ENCODE measurements at regions not wholly inside any gene's neighbourhood (a gene's known extent, or its start where the extent isn't known, plus 50 kb on each side); places are given as distances from the start of the nearest gene placed in this dataset.

DNA sequence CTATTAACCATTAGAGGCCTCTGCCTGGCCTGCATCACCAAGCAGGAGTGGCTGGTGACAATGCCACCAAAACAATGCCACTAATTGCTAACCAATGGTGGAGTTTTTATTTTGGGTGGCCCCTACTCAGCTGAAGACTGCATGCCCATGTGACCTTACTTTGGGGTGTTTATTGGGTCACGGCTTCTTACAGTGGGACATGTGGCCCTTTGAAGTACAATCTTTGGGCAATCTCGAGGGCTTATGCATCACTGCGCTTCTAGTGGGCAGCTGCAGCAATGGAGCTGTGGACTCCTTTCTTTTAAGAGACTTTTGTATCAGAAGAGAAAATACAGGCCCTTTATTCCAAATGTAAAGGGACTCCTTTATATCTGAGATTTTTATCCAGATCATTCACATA is 85.7 kb downstream of the IGLL5 start:
- TF ChIP-seq CTCF (IDR thresholded peaks at IDR 0.05), result no peak
- no peak for TF ChIP-seq POLR2AphosphoS5 (IDR thresholded peaks at IDR 0.05)
